ENCODE measurements at regions not wholly inside any gene's neighbourhood (a gene's known extent, or its start where the extent isn't known, plus 50 kb on each side); places are given as distances from the start of the nearest gene placed in this dataset.
"Not testable (repeated sequence)": the region's sequence is repeated elsewhere in the genome, so short reads cannot be mapped to it uniquely, and the experiment has no call there.

- Mint-ChIP-seq H3K4me3 (no peak overlapping the region), H3K27ac (no peak overlapping the region)
Observed at GRCh38 chr1:196114193-196114592, 494.0 kb downstream of the KCNT2 start.

GRCh38 chr1:196108990-196109389, 499.2 kb downstream of the KCNT2 start:
- H3K27ac Mint-ChIP-seq; H3K9me3 Mint-ChIP-seq (ENCODE audit: low read depth); H3K4me1 Mint-ChIP-seq (ENCODE audit: low read depth); H3K27me3 Mint-ChIP-seq; H3K4me3 Mint-ChIP-seq; H3K36me3 Mint-ChIP-seq: not testable (repeated sequence)

More at GRCh38 chr1:196114193-196114592, 494.0 kb downstream of the KCNT2 start:
- Mint-ChIP-seq H3K27me3 (no peaks in the 10 kb centered on the region), H3K9me3 (ENCODE audit: low read depth) (peaks cover under 1% of the 10 kb centered on the region), H3K36me3 (no peaks in the 10 kb centered on the region), H3K4me1 (ENCODE audit: low read depth) (no peaks in the 10 kb centered on the region)

GRCh38 chr1:196105901-196106300, 502.3 kb downstream of the KCNT2 start:
- Mint-ChIP-seq H3K36me3 (no peaks in the 10 kb centered on the region), H3K4me1 (ENCODE audit: low read depth) (no peaks in the 10 kb centered on the region), H3K4me3 (no peak overlapping the region), H3K27ac (no peak overlapping the region), H3K9me3 (ENCODE audit: low read depth) (peaks cover 5% of the 10 kb centered on the region), H3K27me3 (no peaks in the 10 kb centered on the region)

DNA sequence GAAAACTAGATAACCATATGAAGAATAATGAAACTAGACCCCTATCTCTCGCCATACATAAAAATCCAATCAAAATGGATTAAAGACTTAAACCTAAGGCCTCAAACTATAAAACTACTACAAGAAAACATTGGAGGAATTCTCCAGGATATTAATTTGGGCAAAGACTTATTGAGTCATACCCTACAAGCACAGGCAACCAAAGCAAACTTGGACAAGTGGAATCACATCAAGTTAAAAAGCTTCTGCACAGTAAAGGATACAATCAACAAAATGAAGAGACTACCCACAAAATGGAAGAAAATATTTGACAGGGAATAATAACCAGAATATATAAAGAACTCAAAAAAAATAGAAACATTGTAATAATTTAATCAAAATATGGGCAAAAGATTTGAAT, 505.4 kb downstream of the KCNT2 start:
- Mint-ChIP-seq H3K27me3 (no peaks in the 10 kb centered on the region), H3K4me1 (ENCODE audit: low read depth) (no peaks in the 10 kb centered on the region), H3K4me3 (no peak overlapping the region), H3K27ac (no peak overlapping the region), H3K9me3 (ENCODE audit: low read depth) (peaks cover 7% of the 10 kb centered on the region), H3K36me3 (no peaks in the 10 kb centered on the region)

GRCh38 chr1:196098000-196098399, 510.2 kb downstream of the KCNT2 start:
- no peaks in the 10 kb centered on the region for H3K36me3 Mint-ChIP-seq
- no peak overlapping the region for H3K4me3 Mint-ChIP-seq
- H3K27ac Mint-ChIP-seq: no peak overlapping the region
- no peaks in the 10 kb centered on the region for H3K4me1 Mint-ChIP-seq (ENCODE audit: low read depth)
- H3K27me3 Mint-ChIP-seq: no peaks in the 10 kb centered on the region
- H3K9me3 Mint-ChIP-seq (ENCODE audit: low read depth): peaks cover 4% of the 10 kb centered on the region

DNA sequence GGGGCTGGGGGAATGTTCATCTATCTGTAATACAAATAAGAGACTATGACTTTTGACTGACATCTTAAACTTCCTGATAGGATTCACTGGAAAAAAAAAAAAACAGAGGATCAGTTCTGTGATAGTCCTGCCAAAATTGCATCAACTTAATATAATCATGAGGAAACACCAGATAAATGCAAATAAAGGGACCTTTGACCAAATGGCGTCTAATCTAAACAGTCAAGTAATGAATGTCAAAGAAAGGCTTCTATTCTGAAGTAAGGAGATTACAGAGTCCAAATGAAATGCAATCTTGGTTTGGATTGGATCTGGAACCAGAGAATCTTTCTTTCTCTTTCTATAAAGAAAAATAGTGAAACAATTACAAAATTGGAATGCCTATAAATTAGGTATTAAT, 513.4 kb downstream of the KCNT2 start:
- H3K36me3 Mint-ChIP-seq: no peaks in the 10 kb centered on the region
- no peaks in the 10 kb centered on the region for H3K4me1 Mint-ChIP-seq (ENCODE audit: low read depth)
- H3K27me3 Mint-ChIP-seq: no peaks in the 10 kb centered on the region
- no peak overlapping the region for H3K27ac Mint-ChIP-seq
- no peaks in the 10 kb centered on the region for H3K9me3 Mint-ChIP-seq (ENCODE audit: low read depth)
- no peak overlapping the region for H3K4me3 Mint-ChIP-seq

- no peak overlapping the region for H3K4me3 Mint-ChIP-seq
- H3K27ac Mint-ChIP-seq: no peak overlapping the region
- H3K27me3 Mint-ChIP-seq: no peaks in the 10 kb centered on the region
- H3K9me3 Mint-ChIP-seq (ENCODE audit: low read depth): no peaks in the 10 kb centered on the region
- no peaks in the 10 kb centered on the region for H3K4me1 Mint-ChIP-seq (ENCODE audit: low read depth)
- H3K36me3 Mint-ChIP-seq: no peaks in the 10 kb centered on the region
Observed at GRCh38 chr1:196091397-196092135, 516.7 kb downstream of the KCNT2 start.

GRCh38 chr1:196090226-196090625, 518.0 kb downstream of the KCNT2 start:
- H3K27ac Mint-ChIP-seq: no peak overlapping the region
- no peak overlapping the region for H3K4me3 Mint-ChIP-seq
- H3K4me1 Mint-ChIP-seq (ENCODE audit: low read depth): no peaks in the 10 kb centered on the region
- no peaks in the 10 kb centered on the region for H3K36me3 Mint-ChIP-seq
- H3K27me3 Mint-ChIP-seq: no peaks in the 10 kb centered on the region
- no peaks in the 10 kb centered on the region for H3K9me3 Mint-ChIP-seq (ENCODE audit: low read depth)

DNA sequence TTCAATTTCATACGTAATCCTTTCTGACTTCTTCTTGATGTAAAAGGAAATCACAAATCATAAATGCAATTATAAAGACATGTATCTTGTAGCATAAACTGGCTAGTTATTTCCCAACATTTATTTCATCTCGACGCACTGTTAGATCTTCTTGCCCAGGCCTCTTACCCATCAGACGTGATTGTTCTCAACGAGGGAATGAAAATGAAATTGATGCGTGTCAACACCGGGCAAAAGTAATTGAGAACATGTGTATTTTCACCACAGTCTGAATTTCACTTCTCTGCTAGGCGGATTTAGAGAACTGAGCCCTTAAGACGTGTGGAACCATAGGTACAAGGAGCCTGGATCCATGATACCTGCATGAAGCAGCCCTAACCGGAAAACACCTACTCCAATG, 519.7 kb downstream of the KCNT2 start:
- Mint-ChIP-seq H3K9me3 (ENCODE audit: low read depth) (peaks cover 2% of the 10 kb centered on the region), H3K36me3 (no peaks in the 10 kb centered on the region), H3K27ac (no peak overlapping the region), H3K4me1 (ENCODE audit: low read depth) (no peaks in the 10 kb centered on the region), H3K27me3 (no peaks in the 10 kb centered on the region), H3K4me3 (no peak overlapping the region)

DNA sequence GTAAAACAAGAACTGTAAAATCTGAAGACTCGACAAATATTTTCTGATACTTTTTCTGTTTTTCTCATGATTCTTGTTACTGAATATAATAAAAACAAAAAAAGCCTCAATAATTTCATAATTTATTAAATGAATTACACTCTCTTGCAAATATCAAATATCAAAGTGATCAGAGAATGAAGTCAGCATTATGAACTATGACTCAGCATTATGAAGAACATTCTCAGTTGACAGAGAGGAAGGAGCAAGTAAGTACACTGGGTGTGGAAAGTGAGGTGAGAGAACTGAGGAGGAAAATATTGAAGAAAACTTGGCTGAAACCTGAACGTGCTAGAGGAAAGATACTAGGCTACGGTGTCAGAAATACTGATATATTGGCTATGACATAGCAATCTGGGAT, 529.5 kb downstream of the KCNT2 start:
- no peak overlapping the region for H3K27ac Mint-ChIP-seq
- peaks cover 2% of the 10 kb centered on the region for H3K9me3 Mint-ChIP-seq (ENCODE audit: low read depth)
- H3K4me1 Mint-ChIP-seq (ENCODE audit: low read depth): no peaks in the 10 kb centered on the region
- no peaks in the 10 kb centered on the region for H3K36me3 Mint-ChIP-seq
- no peaks in the 10 kb centered on the region for H3K27me3 Mint-ChIP-seq
- H3K4me3 Mint-ChIP-seq: no peak overlapping the region

DNA sequence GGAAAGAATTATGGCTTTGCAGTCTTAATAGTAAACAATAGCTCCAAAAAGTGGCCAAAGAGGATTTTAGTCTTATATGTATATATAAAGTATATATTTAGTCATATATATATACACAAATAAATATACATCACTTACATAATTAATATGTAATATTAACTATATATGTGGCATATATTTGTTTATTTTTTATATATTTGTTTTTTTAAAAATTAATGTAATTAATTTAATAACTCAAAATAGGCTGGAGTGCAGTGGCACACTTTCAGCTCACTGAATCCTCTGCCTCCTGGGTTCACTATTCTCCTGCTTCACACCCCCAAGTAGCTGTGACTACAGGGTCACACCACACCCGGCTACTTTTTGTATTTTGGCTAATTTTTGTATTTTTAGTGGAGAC, 532.6 kb downstream of the KCNT2 start:
- H3K27ac Mint-ChIP-seq: no peak overlapping the region

GRCh38 chr1:196074182-196074581, 534.1 kb downstream of the KCNT2 start:
- no peaks in the 10 kb centered on the region for H3K4me1 Mint-ChIP-seq (ENCODE audit: low read depth)
- no peaks in the 10 kb centered on the region for H3K36me3 Mint-ChIP-seq
- H3K27ac Mint-ChIP-seq: no peak overlapping the region
- H3K9me3 Mint-ChIP-seq (ENCODE audit: low read depth): peaks cover 3% of the 10 kb centered on the region
- no peak overlapping the region for H3K4me3 Mint-ChIP-seq
- no peaks in the 10 kb centered on the region for H3K27me3 Mint-ChIP-seq

More for the DNA sequence above, 532.6 kb downstream of the KCNT2 start:
- Mint-ChIP-seq H3K4me1 (ENCODE audit: low read depth) (no peaks in the 10 kb centered on the region), H3K27me3 (no peaks in the 10 kb centered on the region), H3K36me3 (no peaks in the 10 kb centered on the region), H3K4me3 (no peak overlapping the region), H3K9me3 (ENCODE audit: low read depth) (no peaks in the 10 kb centered on the region)

- H3K27ac Mint-ChIP-seq: no peak overlapping the region
- H3K4me3 Mint-ChIP-seq: no peak overlapping the region
- no peaks in the 10 kb centered on the region for H3K4me1 Mint-ChIP-seq (ENCODE audit: low read depth)
- H3K36me3 Mint-ChIP-seq: no peaks in the 10 kb centered on the region
- H3K27me3 Mint-ChIP-seq: no peaks in the 10 kb centered on the region
- peaks cover 3% of the 10 kb centered on the region for H3K9me3 Mint-ChIP-seq (ENCODE audit: low read depth)
Observed at GRCh38 chr1:196071447-196071846, 536.8 kb downstream of the KCNT2 start.

- peaks cover 3% of the 10 kb centered on the region for H3K9me3 Mint-ChIP-seq (ENCODE audit: low read depth)
- no peaks in the 10 kb centered on the region for H3K36me3 Mint-ChIP-seq
- no peak overlapping the region for H3K27ac Mint-ChIP-seq
- no peaks in the 10 kb centered on the region for H3K4me1 Mint-ChIP-seq (ENCODE audit: low read depth)
- no peak overlapping the region for H3K4me3 Mint-ChIP-seq
- no peaks in the 10 kb centered on the region for H3K27me3 Mint-ChIP-seq
Observed at GRCh38 chr1:196070940-196071339, 537.3 kb downstream of the KCNT2 start.

GRCh38 chr1:196063952-196064351, 544.3 kb downstream of the KCNT2 start:
- no peaks in the 10 kb centered on the region for H3K4me1 Mint-ChIP-seq (ENCODE audit: low read depth)

GRCh38 chr1:196063294-196063693, 544.9 kb downstream of the KCNT2 start:
- Mint-ChIP-seq H3K9me3 (ENCODE audit: low read depth) (no peaks in the 10 kb centered on the region), H3K27me3 (no peaks in the 10 kb centered on the region)

More at GRCh38 chr1:196063952-196064351, 544.3 kb downstream of the KCNT2 start:
- Mint-ChIP-seq H3K9me3 (ENCODE audit: low read depth) (no peaks in the 10 kb centered on the region), H3K27ac (no peak overlapping the region), H3K27me3 (no peaks in the 10 kb centered on the region), H3K4me3 (no peak overlapping the region), H3K36me3 (no peaks in the 10 kb centered on the region)

More at GRCh38 chr1:196063294-196063693, 544.9 kb downstream of the KCNT2 start:
- no peaks in the 10 kb centered on the region for H3K36me3 Mint-ChIP-seq
- H3K4me3 Mint-ChIP-seq: no peak overlapping the region
- no peak overlapping the region for H3K27ac Mint-ChIP-seq
- H3K4me1 Mint-ChIP-seq (ENCODE audit: low read depth): no peaks in the 10 kb centered on the region

Data from activated naive CD8-positive, alpha-beta T cell (primary cell).